GM18873 (cell line): ENCODE measurements at regions not wholly inside any gene's neighbourhood (a gene's known extent, or its start where the extent isn't known, plus 50 kb on each side); places are given as distances from the start of the nearest gene placed in this dataset.

Experiments
- ATAC-seq: cut with Tn5 transposase; IDR thresholded peaks from one replicate; pipeline ENCODE4 v1.9.1; 2021; ENCODE audit warnings: mild to moderate bottlenecking, moderate library complexity, moderate number of reproducible peaks; ENCODE audit not compliant: unreplicated experiment, low FRiP score

DNA sequence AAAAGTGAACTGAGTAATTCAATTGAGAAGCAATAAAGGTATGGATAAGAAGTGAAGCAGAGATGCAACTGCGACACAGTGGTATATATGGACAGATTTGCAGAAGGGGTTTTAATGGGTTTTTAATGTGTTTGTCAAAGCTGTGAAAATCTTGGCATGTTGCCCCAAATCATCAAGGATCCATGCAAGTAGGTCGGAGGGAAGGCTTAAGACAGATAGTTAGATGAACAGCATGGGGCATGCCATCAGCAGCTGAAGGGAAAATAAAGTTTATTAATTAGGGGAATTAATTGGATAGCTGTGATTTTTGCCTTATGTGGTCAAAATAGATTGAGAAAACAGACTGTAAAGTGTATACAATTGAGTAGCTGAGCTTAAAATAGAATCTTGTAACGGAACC is 840.1 kb downstream of the JRKL start:
- no peak for ATAC-seq

DNA sequence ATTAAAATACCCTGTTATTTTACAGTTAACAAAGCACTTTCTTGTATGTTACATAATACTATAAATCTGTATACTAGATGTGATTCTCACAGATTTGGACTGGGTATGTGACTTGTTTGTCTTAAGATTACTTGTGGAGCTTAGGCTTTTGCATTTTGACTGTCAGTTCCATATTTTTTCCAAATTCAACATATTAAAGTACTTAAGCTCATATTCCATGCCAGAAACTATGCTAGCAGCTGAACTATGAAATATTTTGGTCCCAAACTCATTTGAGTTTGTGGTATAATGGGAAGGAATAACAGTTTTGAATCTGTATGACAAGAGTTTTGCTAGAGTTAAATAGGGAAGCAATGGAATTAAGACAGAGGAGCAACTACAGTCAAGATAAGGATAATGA is 841.4 kb downstream of the JRKL start:
- no peak for ATAC-seq

DNA sequence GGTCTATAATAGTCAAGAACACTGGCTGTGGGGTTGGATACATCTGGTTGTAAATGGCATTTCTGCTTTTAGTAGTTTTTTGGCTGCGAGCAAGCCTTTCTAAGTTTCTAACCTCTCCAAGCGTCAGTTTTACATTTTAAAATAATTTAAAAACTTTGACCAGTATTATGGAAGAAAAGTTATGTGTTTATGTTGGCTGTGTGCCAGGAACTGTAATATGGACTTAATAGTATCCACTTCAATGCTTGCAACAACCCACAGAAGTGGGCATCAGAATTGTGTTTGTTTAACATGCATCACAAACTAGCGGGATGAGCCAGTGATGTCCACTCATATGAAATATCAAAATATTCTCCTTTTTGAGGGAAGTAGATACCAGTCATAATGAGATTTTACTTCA is 844.2 kb downstream of the JRKL start:
- no peak for ATAC-seq

DNA sequence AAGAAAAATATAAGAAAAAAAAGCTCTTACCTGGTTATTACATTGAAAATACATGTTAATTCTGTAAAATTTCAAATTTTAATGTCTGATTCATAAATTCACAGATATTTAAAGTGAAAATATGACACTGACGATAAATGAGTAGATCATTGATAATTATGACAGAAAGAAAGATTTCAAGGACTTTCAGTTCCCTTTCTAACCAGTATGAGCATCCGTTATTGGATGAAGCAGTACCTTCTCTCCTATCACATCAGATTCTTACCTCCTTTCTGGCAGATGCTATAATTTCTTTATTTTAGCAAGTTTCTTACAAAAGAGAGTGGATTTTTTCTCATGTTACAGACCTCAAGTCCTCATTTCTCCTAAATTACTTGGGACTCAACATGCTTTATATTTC is 847.3 kb downstream of the JRKL start:
- ATAC-seq = no peak

DNA sequence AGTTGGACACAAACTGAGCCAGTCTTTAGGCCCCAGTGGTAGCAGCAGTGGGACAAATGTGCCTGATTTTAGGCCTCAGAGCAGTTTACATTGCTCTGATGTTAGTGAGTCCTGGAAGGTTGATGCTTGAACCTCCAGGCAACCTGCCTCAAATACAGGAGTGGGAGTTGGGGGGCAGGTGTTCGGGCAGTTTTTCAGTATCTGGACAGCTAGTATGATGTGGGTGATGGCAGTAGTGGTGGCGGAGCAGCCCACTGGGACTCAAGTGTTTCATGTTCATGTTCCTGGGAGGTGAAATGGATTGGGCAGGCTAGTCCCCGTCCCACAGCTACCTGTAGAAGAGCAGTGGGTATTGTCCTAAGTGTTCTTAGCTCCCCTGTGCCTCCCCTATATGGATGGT is 857.8 kb downstream of the JRKL start:
- no peak for ATAC-seq

DNA sequence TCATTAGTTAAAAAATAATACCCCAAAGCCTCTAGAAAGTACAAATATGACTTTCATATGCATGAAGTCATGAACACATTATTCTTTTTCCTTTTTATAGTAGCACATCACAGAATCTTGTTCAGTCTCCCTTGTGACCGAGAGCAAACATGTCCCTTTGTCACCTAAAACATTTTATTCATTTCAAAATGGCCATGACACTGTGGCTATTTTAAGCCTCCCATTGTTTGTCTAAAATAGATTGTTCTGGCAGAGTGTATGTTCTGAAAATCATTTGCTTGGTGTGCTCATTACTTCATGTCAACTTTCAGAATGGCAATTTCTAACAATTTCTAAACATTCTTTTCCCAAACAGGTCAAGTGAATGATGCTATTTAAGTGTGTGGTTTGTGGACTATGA is 865.0 kb downstream of the JRKL start:
- ATAC-seq = no peak

DNA sequence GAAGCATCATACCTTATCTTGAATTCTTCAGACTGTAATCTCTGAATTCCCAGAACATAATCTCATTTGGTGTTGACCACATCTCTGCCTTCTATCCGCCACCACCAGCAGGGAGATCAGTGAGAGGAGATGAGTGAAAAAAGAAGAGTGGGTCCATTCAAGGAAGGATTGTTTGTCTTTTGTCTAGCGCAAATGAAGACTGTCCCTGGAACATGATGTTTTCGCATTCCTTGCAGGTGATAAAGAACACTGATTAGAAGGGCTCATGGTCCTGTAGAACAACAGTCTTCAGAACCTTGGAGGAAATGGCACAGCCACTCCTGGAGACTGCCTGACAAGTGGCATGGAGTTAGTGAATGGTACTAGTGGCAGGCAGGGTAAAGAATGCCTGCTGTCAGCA is 869.6 kb downstream of the JRKL start:
- ATAC-seq = no peak

DNA sequence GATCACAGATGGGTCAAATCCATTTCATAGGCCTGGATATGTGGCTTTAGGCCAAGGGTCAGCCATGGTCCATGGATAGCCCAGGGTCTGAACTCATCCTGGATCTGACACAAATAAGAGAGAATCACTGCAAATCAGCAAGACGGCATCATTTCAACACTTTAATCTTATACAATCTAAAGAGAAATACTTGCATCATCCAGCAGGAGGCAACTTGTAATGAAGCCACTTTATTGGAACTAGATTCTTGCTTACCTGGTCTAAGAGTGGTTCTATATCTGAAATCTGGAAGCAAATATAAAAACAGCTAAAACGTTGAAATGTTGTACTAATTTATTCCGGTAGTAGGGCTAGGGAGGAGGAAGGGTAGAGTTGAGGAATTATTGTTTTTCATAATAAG is 870.1 kb downstream of the JRKL start:
- ATAC-seq = no peak

DNA sequence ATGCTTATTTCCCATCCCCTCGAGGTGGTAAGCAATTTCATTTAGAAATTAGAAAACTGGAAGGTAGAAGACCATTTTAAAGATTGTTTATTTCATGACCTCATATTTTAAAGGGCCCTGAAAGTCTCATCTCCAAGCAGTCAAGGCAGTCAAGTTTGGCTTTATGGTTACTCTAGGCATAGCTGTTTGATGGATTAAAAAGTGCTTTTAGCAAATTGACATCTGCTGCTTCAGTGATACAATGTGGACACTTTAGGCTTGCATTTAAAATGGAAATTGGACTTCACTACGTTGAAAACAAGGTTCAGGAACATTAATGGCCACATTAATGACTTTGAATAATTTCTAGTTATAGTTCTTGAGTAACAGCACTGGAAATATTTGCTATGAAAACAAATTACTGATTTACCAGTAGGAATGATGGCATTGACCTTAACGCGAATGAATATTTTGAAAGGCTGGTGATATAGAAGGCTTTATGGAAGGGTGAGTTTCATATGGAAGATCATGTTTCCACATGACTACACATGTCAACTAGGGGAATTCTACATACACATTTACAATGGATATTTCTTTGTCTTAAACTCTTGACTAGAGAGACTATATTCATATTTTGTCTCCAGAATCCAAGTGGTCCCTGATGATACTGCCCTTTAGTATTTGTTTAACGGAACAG is 873.5 kb downstream of the JRKL start:
- ATAC-seq = no peak

DNA sequence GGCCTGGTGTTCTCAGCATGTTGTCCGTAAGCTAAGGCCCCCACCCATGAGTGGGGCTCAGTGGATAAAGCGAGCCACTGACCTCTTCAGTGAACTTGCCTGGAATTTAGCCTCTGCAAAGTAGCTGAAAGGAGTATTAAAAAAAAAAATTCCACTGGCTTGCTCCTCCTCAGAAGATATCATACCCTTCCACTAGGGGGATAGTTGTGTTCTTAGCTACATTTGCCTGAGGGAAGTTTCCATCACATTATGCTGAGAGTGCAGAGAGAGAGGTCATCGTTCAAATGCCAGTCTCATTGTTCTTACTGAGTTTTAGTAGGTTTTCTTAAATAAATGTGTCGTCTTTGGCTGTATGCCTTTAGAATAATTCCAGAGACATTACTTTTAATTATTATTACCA is 879.7 kb downstream of the JRKL start:
- no peak for ATAC-seq

DNA sequence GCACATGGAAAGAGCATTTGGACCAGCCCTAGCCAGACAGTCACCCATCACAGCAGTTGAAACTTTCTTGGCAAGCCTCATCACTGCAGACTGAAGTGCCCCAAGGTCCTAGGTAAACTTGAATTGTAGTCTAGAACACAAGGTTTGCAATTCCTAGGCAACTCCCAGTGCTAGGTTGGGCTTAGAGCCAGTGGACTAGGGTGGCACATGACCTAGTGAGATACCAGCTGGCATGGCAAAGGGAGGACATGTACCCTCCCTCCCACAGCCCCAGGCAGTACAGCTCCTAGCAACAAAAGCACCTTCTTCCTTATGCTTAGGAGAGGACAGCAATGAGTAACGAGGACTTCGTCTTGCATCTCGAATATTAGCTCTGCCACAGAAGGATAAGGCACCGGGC is 889.5 kb downstream of the JRKL start:
- ATAC-seq = no peak

DNA sequence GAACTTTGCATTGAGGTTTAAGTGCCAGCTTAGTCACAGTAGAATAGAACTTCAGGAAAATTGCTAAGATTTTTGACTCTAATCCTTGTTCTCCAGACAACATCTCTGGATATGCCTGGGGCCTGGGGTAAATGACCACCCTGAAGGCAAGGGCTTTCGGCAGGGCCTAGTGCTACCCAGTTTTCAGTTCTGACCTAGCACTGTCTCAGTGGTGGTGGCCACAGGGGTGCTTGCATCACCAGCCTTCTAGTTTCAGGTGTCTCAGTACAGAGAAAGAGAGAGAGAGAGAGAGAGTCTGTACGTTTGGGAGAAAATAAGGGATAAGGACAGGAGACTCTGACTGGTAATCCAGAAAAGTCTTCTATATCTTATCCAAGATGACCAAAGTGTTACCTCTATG is 890.5 kb downstream of the JRKL start:
- no peak for ATAC-seq

DNA sequence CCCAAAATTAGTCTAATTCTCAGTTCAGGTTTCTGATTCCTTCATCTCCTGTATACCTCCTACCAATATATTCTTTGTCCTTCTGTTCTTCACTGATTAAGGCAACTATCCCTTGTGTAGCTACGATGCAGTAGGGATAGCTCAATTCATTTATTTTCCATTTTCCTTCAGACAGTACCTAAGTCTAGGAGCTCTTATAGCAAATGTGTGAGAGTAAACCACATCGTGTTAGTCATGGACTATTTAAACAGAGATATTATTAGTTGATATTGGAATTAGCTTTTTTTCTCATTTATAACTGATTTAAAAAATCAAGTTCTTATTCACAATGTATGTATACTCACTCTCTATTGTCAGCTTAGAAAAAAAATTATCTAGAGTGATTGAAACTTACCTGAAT is 900.0 kb downstream of the JRKL start:
- ATAC-seq = no peak

DNA sequence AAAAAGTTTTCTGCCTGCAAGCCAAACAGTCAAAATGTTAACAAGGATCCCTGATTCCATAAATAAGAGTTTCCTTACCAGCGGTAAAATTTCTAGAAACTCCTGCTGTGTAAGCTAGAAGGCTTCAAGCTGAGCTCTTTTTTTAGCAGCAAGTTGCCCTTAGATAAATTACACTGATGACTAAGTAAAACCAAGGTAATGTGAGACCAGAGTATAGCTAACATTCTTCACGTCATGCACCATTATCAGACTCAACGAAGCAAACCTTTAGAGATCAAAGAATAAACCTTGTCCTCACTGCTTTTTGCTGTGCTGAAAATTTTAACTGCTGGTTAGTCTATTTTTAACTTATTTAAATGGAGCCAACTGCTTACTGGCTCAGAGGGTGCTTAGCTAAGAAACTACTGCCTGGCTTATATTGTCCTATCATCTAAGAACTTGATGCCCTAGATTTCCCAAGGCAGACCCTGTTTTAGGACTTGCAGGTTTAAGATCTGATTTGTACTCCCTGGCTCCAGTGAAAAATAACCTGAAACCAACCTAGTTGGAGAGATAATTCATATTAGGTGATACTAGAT is 900.7 kb downstream of the JRKL start:
- no peak for ATAC-seq

DNA sequence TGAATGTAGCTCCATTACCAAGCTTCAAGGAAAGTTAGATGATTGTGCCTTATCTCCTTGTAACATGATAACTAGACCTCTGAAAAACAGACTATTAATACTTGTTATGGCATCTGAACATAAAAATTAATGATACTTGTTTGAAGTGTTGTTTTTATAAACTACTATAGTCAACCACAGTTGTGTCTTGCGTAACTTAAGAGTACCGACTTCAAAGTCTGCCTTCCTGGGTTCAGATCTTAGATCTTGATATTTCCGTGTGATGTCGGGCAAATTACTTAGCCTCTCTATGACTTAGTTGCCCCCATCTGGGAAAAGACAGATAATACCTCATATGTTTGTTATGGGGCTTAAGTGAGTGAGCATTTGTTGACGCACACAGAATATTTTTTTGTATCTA is 906.5 kb downstream of the JRKL start:
- ATAC-seq = no peak

DNA sequence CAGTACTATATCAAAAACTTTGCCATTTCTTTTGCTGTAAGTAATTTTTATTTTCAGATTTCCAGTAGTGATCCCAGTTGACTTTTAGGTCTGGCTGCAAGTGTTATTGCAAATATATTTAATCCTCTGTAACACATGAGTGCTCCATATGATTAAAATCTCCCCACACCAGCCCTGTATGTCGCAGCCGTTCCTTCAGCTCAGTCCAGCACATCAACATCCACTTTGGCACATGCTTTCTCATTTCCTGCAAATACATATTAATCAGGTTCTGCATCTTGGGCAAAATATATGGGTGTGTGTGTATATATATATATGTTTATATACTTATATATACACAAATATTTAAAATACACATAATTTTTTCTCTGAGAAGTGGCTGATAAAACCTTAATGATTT is 919.5 kb downstream of the JRKL start:
- ATAC-seq = no peak

DNA sequence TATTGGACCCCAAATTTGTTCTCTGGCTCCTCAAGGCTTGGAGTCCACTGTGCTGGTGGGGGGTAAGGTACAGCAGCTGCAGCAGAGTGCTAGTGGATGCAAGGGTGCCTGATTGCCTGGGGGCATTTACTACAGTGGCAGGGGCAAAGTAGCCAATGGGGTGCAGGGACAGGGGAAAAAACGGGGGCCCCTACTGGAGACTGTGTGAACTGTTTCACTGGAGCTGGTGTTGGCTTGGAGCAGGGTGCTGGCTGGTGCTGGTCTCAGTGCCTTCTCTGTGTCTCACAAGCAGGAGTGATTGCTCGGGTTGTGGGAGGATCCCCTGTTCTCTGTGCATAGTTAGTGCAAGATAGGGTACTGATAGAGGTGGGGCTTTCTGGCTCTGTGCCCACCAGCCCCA is 935.9 kb downstream of the JRKL start:
- no peak for ATAC-seq

DNA sequence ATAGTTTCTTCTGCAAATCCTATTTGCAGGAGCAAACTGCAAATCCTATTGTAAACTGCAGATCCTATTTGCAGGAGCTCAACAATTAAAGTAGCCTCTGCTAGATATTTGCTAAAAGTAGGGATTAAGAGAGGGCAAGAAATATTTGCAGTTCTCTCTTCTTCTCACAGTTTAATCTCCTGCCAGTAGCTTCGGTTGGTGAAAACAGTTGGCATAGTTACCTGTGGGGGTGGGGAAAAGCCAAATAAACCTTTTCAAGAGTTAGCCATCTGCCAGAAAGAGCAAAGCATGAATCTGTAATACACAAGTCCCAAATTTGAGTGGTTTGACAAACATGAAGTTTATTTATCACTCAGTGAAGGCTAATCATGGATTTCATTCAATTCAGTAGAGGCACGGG is 942.5 kb downstream of the JRKL start:
- no peak for ATAC-seq

DNA sequence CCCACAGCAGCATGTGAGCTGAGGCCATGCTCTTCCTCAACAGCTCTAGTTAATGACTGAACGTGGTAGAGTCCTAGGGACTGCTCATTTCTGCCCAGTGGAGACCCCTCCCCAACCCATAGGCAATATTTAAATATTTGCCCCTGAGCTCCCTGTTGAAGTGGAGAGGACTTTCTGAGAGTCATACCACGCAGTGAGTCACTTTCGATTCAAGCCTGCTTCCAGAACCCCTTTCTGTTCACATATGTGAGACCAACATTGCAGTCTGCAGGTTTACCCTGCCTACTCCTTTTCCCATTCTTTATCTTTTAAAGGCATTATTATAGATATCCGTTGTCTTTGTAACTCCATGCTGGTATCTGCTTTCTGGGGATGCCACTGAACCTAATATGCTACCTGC is 946.3 kb downstream of the JRKL start:
- no peak for ATAC-seq

DNA sequence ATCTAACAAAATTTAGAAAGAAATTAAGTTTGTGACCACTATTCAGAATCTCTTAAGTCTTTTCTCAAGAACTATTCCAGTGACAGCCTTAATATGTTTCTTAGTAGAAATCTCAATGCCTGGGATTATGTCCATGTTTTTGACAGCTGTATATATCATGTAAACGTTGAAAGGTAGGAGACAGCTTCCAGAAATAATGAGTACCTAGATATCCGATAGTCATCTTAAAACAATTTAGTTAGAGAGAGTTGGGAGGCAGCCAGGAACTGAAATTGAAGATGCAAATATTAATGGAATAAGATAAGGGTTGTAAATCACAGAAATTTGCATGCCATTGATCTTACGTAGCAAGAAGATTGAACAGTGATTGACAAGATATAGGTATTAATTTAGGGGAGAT is 955.2 kb downstream of the JRKL start:
- no peak for ATAC-seq

DNA sequence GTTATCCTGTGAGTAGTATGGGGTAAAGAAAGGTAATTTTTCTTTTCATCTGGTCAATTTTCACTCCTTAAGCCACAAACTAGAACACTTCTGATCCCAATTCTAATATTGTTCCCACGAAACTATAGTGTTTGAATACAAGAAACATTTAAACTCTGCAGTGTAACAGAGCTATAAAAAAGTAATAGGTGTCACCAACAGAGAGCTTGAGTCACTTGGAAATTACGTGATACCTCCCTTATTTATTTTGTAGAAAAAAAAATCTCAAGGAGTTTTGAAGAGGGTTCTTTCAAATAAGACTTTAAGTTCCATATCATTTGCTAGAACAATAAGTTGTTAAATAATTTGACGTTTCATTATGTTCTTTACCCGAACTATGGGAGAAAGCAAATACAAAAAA is 959.4 kb downstream of the JRKL start:
- no peak for ATAC-seq

DNA sequence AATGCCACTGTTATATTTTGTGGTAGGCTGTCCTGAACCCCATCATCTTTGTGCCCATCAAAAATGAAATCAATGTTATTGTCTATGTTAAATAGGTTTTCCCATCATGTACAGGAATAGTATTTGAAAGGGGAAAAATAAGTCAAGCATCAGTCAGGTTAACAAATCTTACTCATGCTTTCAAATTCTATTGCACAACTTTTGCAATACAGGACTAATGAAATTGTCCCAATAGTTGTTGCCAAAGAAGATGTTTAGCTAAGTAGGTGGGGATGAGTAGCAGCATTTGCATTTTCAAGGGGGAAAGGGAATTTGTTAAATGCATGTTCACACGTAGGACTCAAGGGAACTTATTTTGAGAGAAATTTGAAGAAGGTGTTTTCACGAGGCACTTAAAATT is 962.1 kb downstream of the JRKL start:
- no peak for ATAC-seq

DNA sequence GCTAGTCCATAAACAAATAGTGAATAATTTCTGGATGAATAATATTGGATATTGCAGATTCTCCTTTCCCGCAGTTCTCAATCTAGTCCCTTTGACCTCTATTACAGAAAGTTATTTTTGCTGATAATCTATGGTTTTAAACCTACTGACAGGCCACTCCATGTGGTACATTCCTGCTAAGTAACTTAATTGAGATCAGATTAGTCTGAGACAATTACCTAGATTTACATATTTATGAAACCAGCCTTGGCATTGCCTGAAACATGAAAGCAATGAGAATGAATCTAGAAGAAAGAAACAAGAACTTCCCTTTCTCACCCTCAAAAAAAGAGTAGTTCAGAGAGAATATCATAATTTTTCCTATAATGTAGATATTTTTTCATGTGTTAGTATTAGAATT is 964.2 kb downstream of the JRKL start:
- no peak for ATAC-seq
